Osteocyte (in vitro differentiated cells): ENCODE measurements at regions not wholly inside any gene's neighbourhood (a gene's known extent, or its start where the extent isn't known, plus 50 kb on each side); places are given as distances from the start of the nearest gene placed in this dataset.

ENCODE experiments used
- DNase-seq: peaks from one replicate; pipeline ENCODE4 v3.0.0; 2021; ENCODE audit warnings: mixed read lengths; ENCODE audit not compliant: unreplicated experiment; ENCODE audit errors: extremely low spot score
- H3K27ac Mint-ChIP-seq: one replicate; pipeline ENCODE4 v1.8.0; 2021; ENCODE audit warnings: mild to moderate bottlenecking, mixed read lengths; ENCODE audit not compliant: unreplicated experiment
- H3K27me3 Mint-ChIP-seq: one replicate; pipeline ENCODE4 v1.8.0; 2021; ENCODE audit warnings: mixed read lengths; ENCODE audit not compliant: unreplicated experiment
- H3K36me3 Mint-ChIP-seq: one replicate; pipeline ENCODE4 v1.8.0; 2021; ENCODE audit warnings: mixed read lengths; ENCODE audit not compliant: unreplicated experiment
- H3K4me1 Mint-ChIP-seq: one replicate; pipeline ENCODE4 v1.8.0; 2021; ENCODE audit warnings: mixed read lengths; ENCODE audit not compliant: unreplicated experiment
- H3K4me3 Mint-ChIP-seq: one replicate; pipeline ENCODE4 v1.8.0; 2021; ENCODE audit warnings: mild to moderate bottlenecking, moderate library complexity, mixed read lengths; ENCODE audit not compliant: unreplicated experiment
- H3K9me3 Mint-ChIP-seq: one replicate; pipeline ENCODE4 v1.8.0; 2021; ENCODE audit warnings: mixed read lengths; ENCODE audit not compliant: unreplicated experiment
- TF ChIP-seq, protein P1 (sequence below): fragments of 200-600 bp; sonication (generic); IDR thresholded peaks from 2 replicates; pipeline ENCODE4 v1.5.0; 2021; ENCODE audit warnings: antibody characterized with exemption, mild to moderate bottlenecking, moderate library complexity

DNA sequence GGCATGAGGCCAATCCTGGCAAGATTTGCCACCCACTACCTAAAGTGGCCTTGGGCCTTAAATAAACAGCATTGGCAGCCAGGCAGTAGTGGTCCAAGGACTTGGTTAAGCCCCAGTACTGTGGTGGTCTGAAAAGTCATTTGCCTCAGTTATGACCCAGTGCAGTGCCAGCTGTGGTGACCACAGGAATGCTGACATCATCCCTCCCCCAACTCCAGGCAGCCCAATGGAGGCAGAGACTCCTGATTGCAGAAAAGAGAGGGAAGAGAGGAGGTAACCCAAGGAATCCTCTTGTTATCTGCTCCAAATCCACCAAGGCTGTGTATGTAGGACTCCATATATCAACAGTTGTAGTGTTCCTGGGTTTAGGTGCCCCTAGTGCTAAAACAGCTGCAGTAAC lies 883.6 kb downstream of the SQOR start:
- Mint-ChIP-seq H3K4me1 (no peaks in the 10 kb centered on the region), H3K9me3 (peaks cover 10% of the 10 kb centered on the region), H3K27ac (no peak overlapping the region), H3K36me3 (no peaks in the 10 kb centered on the region), H3K4me3 (no peak overlapping the region), H3K27me3 (no peaks in the 10 kb centered on the region)
- TF ChIP-seq, protein P1, sequence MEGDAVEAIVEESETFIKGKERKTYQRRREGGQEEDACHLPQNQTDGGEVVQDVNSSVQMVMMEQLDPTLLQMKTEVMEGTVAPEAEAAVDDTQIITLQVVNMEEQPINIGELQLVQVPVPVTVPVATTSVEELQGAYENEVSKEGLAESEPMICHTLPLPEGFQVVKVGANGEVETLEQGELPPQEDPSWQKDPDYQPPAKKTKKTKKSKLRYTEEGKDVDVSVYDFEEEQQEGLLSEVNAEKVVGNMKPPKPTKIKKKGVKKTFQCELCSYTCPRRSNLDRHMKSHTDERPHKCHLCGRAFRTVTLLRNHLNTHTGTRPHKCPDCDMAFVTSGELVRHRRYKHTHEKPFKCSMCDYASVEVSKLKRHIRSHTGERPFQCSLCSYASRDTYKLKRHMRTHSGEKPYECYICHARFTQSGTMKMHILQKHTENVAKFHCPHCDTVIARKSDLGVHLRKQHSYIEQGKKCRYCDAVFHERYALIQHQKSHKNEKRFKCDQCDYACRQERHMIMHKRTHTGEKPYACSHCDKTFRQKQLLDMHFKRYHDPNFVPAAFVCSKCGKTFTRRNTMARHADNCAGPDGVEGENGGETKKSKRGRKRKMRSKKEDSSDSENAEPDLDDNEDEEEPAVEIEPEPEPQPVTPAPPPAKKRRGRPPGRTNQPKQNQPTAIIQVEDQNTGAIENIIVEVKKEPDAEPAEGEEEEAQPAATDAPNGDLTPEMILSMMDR = no peak
- no peak for DNase-seq

DNA sequence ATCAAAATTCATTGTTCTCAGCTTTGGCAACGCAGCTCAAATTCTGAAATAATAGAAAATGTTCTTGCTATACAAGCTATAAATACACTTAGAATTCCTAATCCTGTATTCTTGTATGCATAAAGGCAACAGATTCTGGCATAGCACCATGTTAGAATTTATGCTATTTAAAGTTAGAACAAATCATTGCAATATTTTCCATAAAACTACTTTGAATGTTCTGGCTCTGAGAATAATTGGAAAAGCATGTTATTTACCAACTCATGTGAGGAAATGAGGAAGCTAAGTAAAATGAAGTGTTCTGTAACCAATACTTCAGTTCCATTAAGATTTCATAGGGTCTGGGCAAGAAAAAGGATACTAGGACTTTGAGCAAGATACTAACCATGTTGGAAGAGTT lies 888.9 kb downstream of the SQOR start:
- Mint-ChIP-seq H3K4me3 (no peak overlapping the region), H3K27me3 (no peaks in the 10 kb centered on the region), H3K36me3 (no peaks in the 10 kb centered on the region), H3K4me1 (no peaks in the 10 kb centered on the region), H3K9me3 (peaks cover 16% of the 10 kb centered on the region), H3K27ac (no peak overlapping the region)
- TF ChIP-seq, protein P1 = no peak
- no peak for DNase-seq

DNA sequence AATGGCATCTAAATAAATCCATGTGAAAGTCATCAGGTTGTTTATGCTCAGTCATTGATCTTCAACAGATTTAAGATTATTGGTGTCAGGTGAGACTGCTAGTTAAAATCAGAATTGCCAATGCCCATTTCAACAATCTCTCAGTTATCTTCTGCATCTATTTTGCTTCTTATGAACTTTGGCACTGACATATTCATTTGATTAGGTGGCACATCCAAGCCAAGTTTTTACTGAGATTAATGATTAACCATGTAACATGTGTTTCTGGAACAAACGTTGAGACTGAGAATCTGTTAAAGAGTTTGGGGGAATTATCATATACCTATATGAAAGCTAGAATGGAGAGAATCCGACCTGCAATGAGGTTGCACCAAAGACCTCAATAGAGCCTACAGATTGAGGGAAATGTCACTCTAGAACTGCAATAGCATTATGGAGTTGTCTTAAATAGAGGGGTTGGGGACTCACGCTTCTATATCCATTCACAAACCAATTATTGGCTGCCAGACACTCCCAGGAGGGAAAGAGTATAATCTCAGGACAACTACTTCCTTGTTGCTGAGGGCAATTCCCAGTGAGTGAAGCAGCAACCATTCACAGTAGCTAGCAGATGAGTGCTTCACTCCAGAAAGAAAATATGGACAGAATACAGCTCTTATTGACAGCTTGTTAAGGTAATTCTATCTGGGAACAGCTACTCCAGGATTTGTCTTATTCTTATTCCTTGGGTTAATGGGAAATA lies 891.3 kb downstream of the SQOR start:
- no peaks in the 10 kb centered on the region for H3K4me1 Mint-ChIP-seq
- no peak overlapping the region for H3K27ac Mint-ChIP-seq
- TF ChIP-seq, protein P1 = no peak
- peaks cover 28% of the 10 kb centered on the region for H3K9me3 Mint-ChIP-seq
- DNase-seq = no peak
- no peak overlapping the region for H3K4me3 Mint-ChIP-seq
- no peaks in the 10 kb centered on the region for H3K27me3 Mint-ChIP-seq
- no peaks in the 10 kb centered on the region for H3K36me3 Mint-ChIP-seq

DNA sequence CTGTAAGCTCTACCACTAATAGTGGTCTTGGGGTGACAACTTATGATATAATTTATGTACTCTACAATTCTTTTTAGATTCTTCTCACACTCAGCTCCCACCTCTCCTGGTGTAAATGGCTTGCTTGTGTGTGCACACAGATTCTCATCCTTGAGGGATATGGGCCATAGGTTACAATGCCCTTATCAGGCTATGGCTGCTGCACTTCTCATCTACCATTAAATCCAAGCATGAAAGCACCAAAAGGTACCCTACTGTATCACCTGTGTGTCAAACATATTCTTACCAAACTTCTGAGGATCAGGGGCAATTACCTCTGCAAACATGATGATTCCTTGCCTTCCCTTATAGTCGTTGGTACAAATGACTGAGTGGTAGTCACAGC lies 891.9 kb downstream of the SQOR start:
- Mint-ChIP-seq H3K27ac (no peak overlapping the region), H3K4me3 (no peak overlapping the region), H3K27me3 (no peaks in the 10 kb centered on the region), H3K4me1 (no peaks in the 10 kb centered on the region), H3K36me3 (no peaks in the 10 kb centered on the region), H3K9me3 (peaks cover 33% of the 10 kb centered on the region)
- TF ChIP-seq, protein P1 = no peak
- DNase-seq = no peak

DNA sequence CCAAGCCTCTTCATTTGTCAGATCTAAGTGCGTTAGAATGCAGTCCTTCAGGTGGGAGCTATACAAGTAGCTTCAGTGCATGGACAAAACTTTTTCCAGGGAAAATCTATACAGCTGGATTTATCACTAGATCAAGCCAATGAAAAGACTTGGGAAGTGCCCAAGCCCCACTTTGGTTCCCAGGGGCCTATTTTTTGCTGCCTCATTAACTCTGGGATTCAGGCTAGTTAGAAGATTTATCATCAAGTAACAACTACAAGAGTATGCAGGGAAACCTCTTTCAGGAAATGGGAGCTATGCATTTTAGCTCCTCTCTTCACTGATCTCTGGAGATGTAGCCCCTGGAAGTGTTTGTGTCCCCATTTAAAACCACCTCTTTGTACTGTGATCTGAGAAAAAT lies 908.8 kb downstream of the SQOR start:
- H3K27ac Mint-ChIP-seq = no peak overlapping the region
- no peaks in the 10 kb centered on the region for H3K27me3 Mint-ChIP-seq
- H3K4me3 Mint-ChIP-seq = no peak overlapping the region

More for the DNA sequence above, 908.8 kb downstream of the SQOR start:
- H3K36me3 Mint-ChIP-seq = no peaks in the 10 kb centered on the region
- DNase-seq = no peak
- H3K9me3 Mint-ChIP-seq = peaks cover 41% of the 10 kb centered on the region
- H3K4me1 Mint-ChIP-seq = no peaks in the 10 kb centered on the region
- TF ChIP-seq, protein P1 = no peak
